ENCODE measurements at regions not wholly inside any gene's neighbourhood (a gene's known extent, or its start where the extent isn't known, plus 50 kb on each side); places are given as distances from the start of the nearest gene placed in this dataset.
"Not testable (repeated sequence)": the region's sequence is repeated elsewhere in the genome, so short reads cannot be mapped to it uniquely, and the experiment has no call there.

- not testable (repeated sequence) for TF ChIP-seq CTCF (conservative IDR thresholded peaks at IDR 0.05; ENCODE audit: low read depth in 2 of 2); EZH2 (IDR thresholded peaks at IDR 0.05; ENCODE audit: low read depth, unreplicated experiment)
Measured at GRCh38 chr14:44450232-44450631, 56.9 kb downstream of the FSCB start.

Measured in GM23338 (cell line).